ENCODE measurements at regions not wholly inside any gene's neighbourhood (a gene's known extent, or its start where the extent isn't known, plus 50 kb on each side); places are given as distances from the start of the nearest gene placed in this dataset.

GRCh38 chr5:164041105-164041504 is 535.7 kb downstream of the MAT2B start:
- no peak overlapping the region for H3K27ac Mint-ChIP-seq
- ATAC-seq: no peak
- no peaks in the 10 kb centered on the region for H3K27me3 Mint-ChIP-seq
- no peak overlapping the region for H3K4me3 Mint-ChIP-seq
- H3K4me1 Mint-ChIP-seq: no peaks in the 10 kb centered on the region
- H3K36me3 Mint-ChIP-seq: no peaks in the 10 kb centered on the region
- no peaks in the 10 kb centered on the region for H3K9me3 Mint-ChIP-seq

GRCh38 chr5:164048359-164048926 is 543.0 kb downstream of the MAT2B start:
- Mint-ChIP-seq H3K36me3 (no peaks in the 10 kb centered on the region), H3K9me3 (no peaks in the 10 kb centered on the region), H3K4me1 (no peaks in the 10 kb centered on the region), H3K27ac (no peak overlapping the region), H3K4me3 (no peak overlapping the region), H3K27me3 (no peaks in the 10 kb centered on the region)
- ATAC-seq: no peak

- H3K9me3 Mint-ChIP-seq: peaks cover 3% of the 10 kb centered on the region
- no peak overlapping the region for H3K4me3 Mint-ChIP-seq
- no peak overlapping the region for H3K27ac Mint-ChIP-seq
- ATAC-seq: no peak
- no peaks in the 10 kb centered on the region for H3K27me3 Mint-ChIP-seq
- H3K36me3 Mint-ChIP-seq: no peaks in the 10 kb centered on the region
- no peaks in the 10 kb centered on the region for H3K4me1 Mint-ChIP-seq
These were observed 546.3 kb downstream of the MAT2B start for GRCh38 chr5:164051745-164052144.

GRCh38 chr5:164052536-164053093 is 547.2 kb downstream of the MAT2B start:
- Mint-ChIP-seq H3K4me3 (no peak overlapping the region), H3K9me3 (peaks cover 3% of the 10 kb centered on the region), H3K27ac (no peak overlapping the region), H3K27me3 (no peaks in the 10 kb centered on the region), H3K36me3 (no peaks in the 10 kb centered on the region), H3K4me1 (no peaks in the 10 kb centered on the region)
- ATAC-seq: no peak

GRCh38 chr5:164053123-164053522 is 547.7 kb downstream of the MAT2B start:
- Mint-ChIP-seq H3K27me3 (no peaks in the 10 kb centered on the region), H3K36me3 (no peaks in the 10 kb centered on the region), H3K9me3 (peaks cover 3% of the 10 kb centered on the region), H3K27ac (no peak overlapping the region), H3K4me3 (no peak overlapping the region), H3K4me1 (no peaks in the 10 kb centered on the region)
- no peak for ATAC-seq

GRCh38 chr5:164054461-164054860 is 549.0 kb downstream of the MAT2B start:
- H3K4me3 Mint-ChIP-seq: no peak overlapping the region
- ATAC-seq: no peak
- H3K27ac Mint-ChIP-seq: no peak overlapping the region
- no peaks in the 10 kb centered on the region for H3K27me3 Mint-ChIP-seq
- no peaks in the 10 kb centered on the region for H3K4me1 Mint-ChIP-seq
- no peaks in the 10 kb centered on the region for H3K36me3 Mint-ChIP-seq
- peaks cover 3% of the 10 kb centered on the region for H3K9me3 Mint-ChIP-seq

GRCh38 chr5:164057121-164057520 is 551.7 kb downstream of the MAT2B start:
- Mint-ChIP-seq H3K27me3 (no peaks in the 10 kb centered on the region), H3K36me3 (no peaks in the 10 kb centered on the region), H3K4me1 (no peaks in the 10 kb centered on the region), H3K27ac (no peak overlapping the region), H3K4me3 (no peak overlapping the region), H3K9me3 (peaks cover 3% of the 10 kb centered on the region)
- ATAC-seq: no peak

- Mint-ChIP-seq H3K36me3 (no peaks in the 10 kb centered on the region), H3K27me3 (no peaks in the 10 kb centered on the region)
- ATAC-seq: no peak
These were observed 553.2 kb downstream of the MAT2B start for GRCh38 chr5:164058621-164059020.

GRCh38 chr5:164059471-164059870 is 554.1 kb downstream of the MAT2B start:
- no peak for ATAC-seq
- peaks cover 3% of the 10 kb centered on the region for H3K9me3 Mint-ChIP-seq
- no peaks in the 10 kb centered on the region for H3K27me3 Mint-ChIP-seq
- no peak overlapping the region for H3K4me3 Mint-ChIP-seq
- no peak overlapping the region for H3K27ac Mint-ChIP-seq
- H3K36me3 Mint-ChIP-seq: no peaks in the 10 kb centered on the region
- H3K4me1 Mint-ChIP-seq: no peaks in the 10 kb centered on the region

More at GRCh38 chr5:164058621-164059020, 553.2 kb downstream of the MAT2B start:
- Mint-ChIP-seq H3K9me3 (peaks cover 3% of the 10 kb centered on the region), H3K4me3 (no peak overlapping the region), H3K27ac (no peak overlapping the region), H3K4me1 (no peaks in the 10 kb centered on the region)

- Mint-ChIP-seq H3K36me3 (no peaks in the 10 kb centered on the region), H3K27me3 (no peaks in the 10 kb centered on the region), H3K4me1 (no peaks in the 10 kb centered on the region), H3K4me3 (no peak overlapping the region), H3K27ac (no peak overlapping the region), H3K9me3 (no peaks in the 10 kb centered on the region)
- ATAC-seq: no peak
These were observed 555.5 kb downstream of the MAT2B start for GRCh38 chr5:164060786-164061355.

GRCh38 chr5:164062304-164062703 is 556.9 kb downstream of the MAT2B start:
- no peaks in the 10 kb centered on the region for H3K4me1 Mint-ChIP-seq
- no peaks in the 10 kb centered on the region for H3K9me3 Mint-ChIP-seq
- ATAC-seq: no peak
- no peak overlapping the region for H3K4me3 Mint-ChIP-seq
- H3K36me3 Mint-ChIP-seq: no peaks in the 10 kb centered on the region
- no peak overlapping the region for H3K27ac Mint-ChIP-seq
- H3K27me3 Mint-ChIP-seq: no peaks in the 10 kb centered on the region

- ATAC-seq: no peak
- Mint-ChIP-seq H3K36me3 (no peaks in the 10 kb centered on the region), H3K27ac (no peak overlapping the region), H3K27me3 (no peaks in the 10 kb centered on the region), H3K4me3 (no peak overlapping the region), H3K4me1 (no peaks in the 10 kb centered on the region), H3K9me3 (no peaks in the 10 kb centered on the region)
These were observed 559.8 kb downstream of the MAT2B start for GRCh38 chr5:164065266-164065665.

- no peak overlapping the region for H3K4me3 Mint-ChIP-seq
- no peak overlapping the region for H3K27ac Mint-ChIP-seq
- H3K4me1 Mint-ChIP-seq: no peaks in the 10 kb centered on the region
- no peaks in the 10 kb centered on the region for H3K36me3 Mint-ChIP-seq
- peaks cover 18% of the 10 kb centered on the region for H3K27me3 Mint-ChIP-seq
- no peak for ATAC-seq
- H3K9me3 Mint-ChIP-seq: no peaks in the 10 kb centered on the region
These were observed 566.3 kb downstream of the MAT2B start for GRCh38 chr5:164071671-164072070.

GRCh38 chr5:164073081-164073480 is 567.7 kb downstream of the MAT2B start:
- Mint-ChIP-seq H3K9me3 (no peaks in the 10 kb centered on the region), H3K4me1 (no peaks in the 10 kb centered on the region), H3K4me3 (no peak overlapping the region), H3K27me3 (peaks cover 23% of the 10 kb centered on the region), H3K36me3 (no peaks in the 10 kb centered on the region), H3K27ac (no peak overlapping the region)
- ATAC-seq: no peak

- H3K27ac Mint-ChIP-seq: no peak overlapping the region
- H3K4me1 Mint-ChIP-seq: no peaks in the 10 kb centered on the region
- H3K9me3 Mint-ChIP-seq: no peaks in the 10 kb centered on the region
- no peaks in the 10 kb centered on the region for H3K36me3 Mint-ChIP-seq
- no peak overlapping the region for H3K4me3 Mint-ChIP-seq
- peaks cover 23% of the 10 kb centered on the region for H3K27me3 Mint-ChIP-seq
- no peak for ATAC-seq
These were observed 571.1 kb downstream of the MAT2B start for GRCh38 chr5:164076556-164076955.

GRCh38 chr5:164090358-164090757 is 584.9 kb downstream of the MAT2B start:
- no peaks in the 10 kb centered on the region for H3K9me3 Mint-ChIP-seq
- no peaks in the 10 kb centered on the region for H3K27me3 Mint-ChIP-seq
- peaks cover 6% of the 10 kb centered on the region for H3K4me1 Mint-ChIP-seq
- no peak overlapping the region for H3K27ac Mint-ChIP-seq
- no peak overlapping the region for H3K4me3 Mint-ChIP-seq
- no peak for ATAC-seq
- no peaks in the 10 kb centered on the region for H3K36me3 Mint-ChIP-seq
